HG03159 (cell line): ENCODE measurements at regions not wholly inside any gene's neighbourhood (a gene's known extent, or its start where the extent isn't known, plus 50 kb on each side); places are given as distances from the start of the nearest gene placed in this dataset.

Experiments used
- ATAC-seq: cut with Tn5 transposase; IDR thresholded peaks from one replicate; pipeline ENCODE4 v1.9.1; 2021; ENCODE audit warnings: mild to moderate bottlenecking, moderate library complexity; ENCODE audit not compliant: unreplicated experiment

DNA sequence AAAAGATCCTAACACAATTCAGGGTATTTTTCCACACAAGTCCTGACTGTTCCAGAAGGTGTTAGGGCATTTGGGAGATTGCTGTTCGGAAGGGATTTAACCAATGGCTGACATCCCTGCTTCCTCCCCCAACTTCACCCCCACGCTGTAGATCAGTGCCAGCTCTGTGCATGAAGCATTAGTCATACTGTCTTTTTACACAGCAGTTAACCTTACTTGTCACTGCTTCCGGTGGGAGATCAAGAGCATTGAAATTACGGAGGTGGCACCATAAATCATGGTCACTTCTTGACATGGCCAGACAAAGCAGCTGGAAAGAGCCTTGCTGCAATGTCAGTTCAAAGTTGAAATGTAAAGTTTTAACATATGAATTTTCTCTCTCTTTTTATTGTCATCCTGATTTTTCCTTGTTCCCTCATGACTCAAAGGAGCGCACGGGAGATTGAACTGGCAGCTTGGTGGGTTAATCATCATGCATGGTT, 70.2 kb downstream of the HRH4 start:
- ATAC-seq: no peak

- ATAC-seq: no peak
Measured at GRCh38 chr18:24534271-24534670, 73.8 kb downstream of the HRH4 start.

DNA sequence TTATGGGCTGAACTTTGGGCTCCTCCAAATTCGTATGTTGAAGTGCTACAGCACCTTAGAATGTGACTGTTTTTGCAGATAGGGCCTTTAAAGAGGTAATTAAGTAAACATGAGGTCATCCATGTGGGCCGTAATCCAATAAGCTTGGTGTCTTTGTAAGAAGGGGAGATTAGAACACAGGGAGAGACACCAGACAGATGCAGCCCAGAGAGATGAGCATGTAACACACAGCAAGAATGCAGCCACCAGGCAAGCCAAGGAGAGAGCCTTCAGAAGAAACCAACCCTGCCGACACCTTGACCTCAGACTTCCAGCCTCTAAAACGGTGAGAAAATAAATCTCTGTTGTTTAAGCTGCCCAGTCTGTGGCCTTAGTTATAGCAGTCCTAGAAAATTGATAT, 74.3 kb downstream of the HRH4 start:
- no peak for ATAC-seq

DNA sequence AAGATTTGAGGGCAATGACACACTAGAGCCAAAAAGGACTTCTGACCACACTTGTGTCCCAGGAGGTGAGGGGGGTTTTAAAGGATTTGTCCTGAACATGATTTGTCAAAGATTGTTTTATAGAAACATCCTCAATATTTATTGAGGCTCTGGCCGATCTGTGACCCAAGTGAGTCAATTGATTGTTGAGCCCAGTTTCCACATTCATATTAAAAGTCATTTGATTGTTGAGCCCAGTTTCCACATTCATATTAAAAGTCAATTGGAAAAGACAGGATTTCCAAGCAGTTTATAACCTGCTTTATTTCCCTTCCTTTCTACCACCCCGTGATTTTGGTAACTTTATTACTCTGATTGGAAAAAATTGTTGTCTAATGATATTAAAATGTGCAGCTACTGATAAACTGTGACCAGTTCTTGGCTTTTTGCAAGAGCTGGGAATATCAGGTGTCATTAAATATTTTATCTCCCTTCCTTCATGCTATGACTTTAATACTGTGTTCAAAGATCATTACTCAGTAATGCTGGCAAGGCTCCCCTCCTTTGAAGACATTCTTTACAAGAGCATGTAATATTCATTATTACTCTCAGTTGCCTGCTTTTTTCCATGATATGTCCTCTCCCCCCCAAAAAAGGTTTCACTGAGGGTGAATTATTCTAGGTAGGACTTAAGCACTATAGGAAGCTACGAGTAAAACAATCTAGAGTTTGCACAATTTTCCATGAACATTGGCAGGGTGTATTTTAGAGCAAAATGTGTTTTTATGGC, 75.3 kb downstream of the HRH4 start:
- no peak for ATAC-seq

GRCh38 chr18:24536326-24536725, 75.9 kb downstream of the HRH4 start:
- no peak for ATAC-seq

GRCh38 chr18:24536834-24537233, 76.4 kb downstream of the HRH4 start:
- ATAC-seq: no peak

GRCh38 chr18:24538414-24539264, 78.2 kb downstream of the HRH4 start:
- no peak for ATAC-seq

GRCh38 chr18:24539866-24540617, 79.6 kb downstream of the HRH4 start:
- no peak for ATAC-seq

DNA sequence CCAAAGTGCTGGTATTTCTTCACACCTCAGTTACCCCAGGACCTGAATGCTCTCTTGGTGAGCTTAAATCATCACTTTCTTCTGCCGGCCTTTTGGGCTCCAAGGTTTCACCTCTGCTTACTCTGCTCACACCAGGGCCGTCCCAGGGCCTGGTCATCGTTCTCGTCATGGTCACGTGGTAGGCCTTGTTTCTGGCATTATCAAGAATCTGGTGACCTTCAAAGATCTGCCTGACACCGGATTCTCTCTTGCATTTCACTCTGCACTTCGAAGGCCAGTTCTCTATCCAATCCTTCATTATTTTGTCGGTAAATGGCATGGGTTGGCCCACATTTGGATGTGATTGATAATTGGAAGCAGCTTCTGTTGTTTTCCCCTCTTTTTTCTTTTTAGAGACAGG, 80.5 kb downstream of the HRH4 start:
- no peak for ATAC-seq

- ATAC-seq: no peak
Measured at GRCh38 chr18:24543086-24543794, 82.8 kb downstream of the HRH4 start.

DNA sequence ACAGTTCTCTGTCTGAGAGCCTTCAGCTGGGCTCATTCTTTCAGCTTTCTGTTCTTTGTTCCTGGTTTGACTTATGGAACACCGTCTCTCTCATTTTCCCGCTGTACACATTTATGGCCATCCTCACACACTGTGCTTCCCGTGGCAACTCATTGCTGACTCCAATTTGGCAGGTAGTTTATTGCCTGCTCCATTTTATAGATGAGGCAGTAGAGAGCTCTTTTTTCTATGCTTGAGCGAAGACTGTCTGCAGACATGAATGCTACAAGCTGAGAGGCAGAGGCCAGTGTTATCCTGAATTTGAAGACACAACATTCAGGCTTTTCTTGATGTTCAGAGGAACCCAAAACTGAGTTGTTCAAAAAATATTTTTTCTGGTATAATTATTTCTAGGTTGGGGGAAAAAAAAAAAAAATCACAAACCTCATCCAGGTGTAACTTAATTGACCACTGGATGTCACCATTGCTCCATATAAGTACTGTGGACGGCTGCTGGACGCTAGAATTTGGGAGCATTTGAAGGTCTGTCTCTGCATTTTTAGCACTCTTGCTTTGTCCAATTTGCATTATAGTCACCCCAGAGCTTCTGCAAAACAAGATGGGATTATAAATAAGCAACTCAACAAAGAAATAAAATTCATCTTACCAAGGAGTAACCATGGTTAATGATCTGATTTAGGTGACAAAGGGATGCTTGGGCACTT, 83.5 kb downstream of the HRH4 start:
- no peak for ATAC-seq

GRCh38 chr18:24544949-24545348, 84.5 kb downstream of the HRH4 start:
- no peak for ATAC-seq

GRCh38 chr18:24545651-24546050, 85.2 kb downstream of the HRH4 start:
- ATAC-seq: no peak

DNA sequence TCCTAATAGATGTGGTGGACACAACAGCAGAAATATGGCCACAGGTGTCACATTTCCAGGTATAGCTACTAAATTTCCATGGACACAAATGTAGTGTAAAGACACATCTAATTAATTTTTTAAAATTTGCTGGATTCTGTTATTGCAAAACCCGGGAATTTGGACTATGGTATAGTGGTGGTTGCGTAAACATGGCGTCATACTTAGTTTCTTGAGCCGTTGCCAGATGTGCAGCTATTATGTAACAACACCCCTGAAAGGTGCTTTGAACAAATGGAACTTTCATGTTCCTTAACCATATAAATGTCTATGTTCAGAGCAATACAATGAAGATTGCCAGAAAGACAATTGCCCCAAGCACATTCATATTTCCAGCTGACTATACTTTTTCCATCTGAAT, 85.9 kb downstream of the HRH4 start:
- ATAC-seq: no peak

GRCh38 chr18:24548583-24548982, 88.1 kb downstream of the HRH4 start:
- ATAC-seq: no peak

GRCh38 chr18:24552218-24552617, 91.8 kb downstream of the HRH4 start:
- ATAC-seq: no peak

- ATAC-seq: no peak
Measured at GRCh38 chr18:24553571-24554285, 93.3 kb downstream of the HRH4 start.

GRCh38 chr18:24558403-24558802, 98.0 kb downstream of the HRH4 start:
- no peak for ATAC-seq

- ATAC-seq: no peak
Measured at GRCh38 chr18:24559526-24559925, 99.1 kb downstream of the HRH4 start.
